PC-9 (cell line): ENCODE measurements at regions not wholly inside any gene's neighbourhood (a gene's known extent, or its start where the extent isn't known, plus 50 kb on each side); places are given as distances from the start of the nearest gene placed in this dataset.

ENCODE experiments used
- BruUV-seq: library from RNA; stranded (reverse); fragments of 400-500 nt; replicated peaks from 2 replicates; lab custom pipeline; 2021; lab: Mats Ljungman, UMichigan
- CTCF ChIA-PET: fragments of 300-600 bp; sonication (Branson Sonifier 250); formaldehyde crosslinking; loops from one replicate; lab custom pipeline; 2022; ENCODE audit warnings: antibody characterized with exemption; lab: Charles Lee
- POLR2A ChIA-PET: fragments of 300-600 bp; sonication (Branson Sonifier 250); formaldehyde crosslinking; loops from one replicate; lab custom pipeline; 2022; ENCODE audit warnings: antibody characterized with exemption; ENCODE audit not compliant: unreplicated experiment; lab: Charles Lee
- DNase-seq, 2 experiments: peaks; one replicate each; pipeline versions ENCODE4 v3.0.0 to v3.0.0-alpha.2; 2015 to 2022; ENCODE audit warnings: mixed read lengths in 1 of 2
- H2AFZ ChIP-seq: fragments of 200-600 bp; sonication (generic); 2 replicates; pipeline ENCODE4 v1.8.1; 2017; ENCODE audit warnings: antibody characterized with exemption
- H3F3A ChIP-seq: fragments of 200-600 bp; sonication (generic); 2 replicates; pipeline ENCODE4 v1.8.1; 2017; ENCODE audit warnings: antibody characterized with exemption, mild to moderate bottlenecking, low read depth; ENCODE audit not compliant: insufficient read depth
- H3K27ac ChIP-seq: fragments of 200-600 bp; sonication (generic); 2 replicates; pipeline ENCODE4 v1.6.1; 2016; ENCODE audit warnings: mixed run types
- H3K27me3 ChIP-seq: fragments of 200-600 bp; sonication (generic); 2 replicates; pipeline ENCODE4 v1.6.1; 2016; ENCODE audit warnings: low read depth, mixed run types; ENCODE audit not compliant: insufficient read depth
- H3K36me3 ChIP-seq: fragments of 200-600 bp; sonication (generic); 2 replicates; pipeline ENCODE4 v1.6.1; 2016; ENCODE audit warnings: low read depth, mixed run types
- H3K4me1 ChIP-seq: fragments of 200-600 bp; sonication (generic); replicated peaks from 2 replicates; pipeline ENCODE4 v1.6.1; 2016; ENCODE audit warnings: mixed run types; ENCODE audit not compliant: insufficient read depth
- H3K4me2 ChIP-seq: fragments of 200-600 bp; sonication (generic); 2 replicates; pipeline ENCODE4 v1.6.1; 2017; ENCODE audit warnings: mixed run types
- H3K4me3 ChIP-seq: fragments of 200-600 bp; sonication (generic); 2 replicates; pipeline ENCODE4 v1.6.1; 2016; ENCODE audit warnings: mixed run types
- H3K79me2 ChIP-seq: fragments of 200-600 bp; sonication (generic); 2 replicates; pipeline ENCODE4 v1.6.1; 2017; ENCODE audit warnings: low read depth, mixed run types
- H3K9me2 ChIP-seq: fragments of 200-600 bp; sonication (generic); 2 replicates; pipeline ENCODE4 v1.8.1; 2017; ENCODE audit warnings: mild to moderate bottlenecking; ENCODE audit not compliant: insufficient read depth
- H3K9me3 ChIP-seq: fragments of 200-600 bp; sonication (generic); 2 replicates; pipeline ENCODE4 v1.8.1; 2016; ENCODE audit warnings: low read depth; ENCODE audit not compliant: insufficient read depth
- H4K20me1 ChIP-seq: fragments of 200-600 bp; sonication (generic); 2 replicates; pipeline ENCODE4 v1.8.1; 2017; ENCODE audit not compliant: insufficient read depth
- EZH2 ChIP-seq: fragments of 200-600 bp; sonication (generic); IDR thresholded peaks from 2 replicates; pipeline ENCODE4 v1.8.0; 2017; ENCODE audit warnings: antibody characterized with exemption, low read depth
- intact Hi-C: fragments of 100-400 bp; cut with micrococcal nuclease; formaldehyde crosslinking; loops from one replicate; pipeline ENCODE4 v1.10.0; 2022; ENCODE audit not compliant: unreplicated experiment
- TF ChIP-seq, protein P1 (sequence below): fragments of 200-600 bp; sonication (generic); conservative IDR thresholded peaks from 2 replicates; pipeline ENCODE4 v1.6.1; 2017; ENCODE audit warnings: mixed run types, antibody characterized with exemption, mild to moderate bottlenecking, moderate library complexity

DNA sequence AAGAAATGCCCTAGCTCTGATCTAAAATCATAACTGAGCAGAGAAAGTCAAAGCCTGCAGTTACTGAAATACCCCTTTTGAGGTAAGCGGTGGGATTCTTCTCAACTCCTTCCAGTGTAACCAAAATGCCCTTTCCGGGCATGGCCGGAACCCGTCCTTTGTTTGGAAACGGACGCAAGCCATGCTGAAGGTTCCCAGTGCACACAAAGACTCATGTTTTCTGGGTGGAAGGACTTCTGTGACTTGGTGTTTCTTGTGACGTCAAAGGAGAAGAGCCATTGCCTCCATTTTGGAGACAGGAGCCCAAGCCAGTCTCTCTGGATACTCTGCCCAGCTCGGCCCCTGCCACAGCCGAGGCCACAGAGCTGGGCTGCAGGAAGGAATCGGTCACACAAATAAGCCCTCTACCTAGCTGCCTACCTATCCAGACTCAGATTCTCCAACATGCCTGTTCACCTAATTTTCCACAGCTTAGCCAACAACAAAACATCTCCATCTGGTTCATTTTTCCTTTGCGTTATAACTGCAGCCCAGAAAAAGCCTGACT, 182.8 kb downstream of the TBXT start:
- Histone ChIP-seq H3K4me2 (no peak overlapping the region), H3K9me3 (no peaks in the 10 kb centered on the region), H2AFZ (no peak overlapping the region), H3K9me2 (no peaks in the 10 kb centered on the region), H3K27me3 (peaks cover 60% of the 10 kb centered on the region), H3K79me2 (no peaks in the 10 kb centered on the region), H3K4me3 (no peak overlapping the region), H3K4me1 (no peaks in the 10 kb centered on the region), H3K27ac (no peak overlapping the region), H4K20me1 (no peaks in the 10 kb centered on the region), H3K36me3 (no peaks in the 10 kb centered on the region), H3F3A (no peaks in the 10 kb centered on the region)
- intact Hi-C loops = no loop called here
- TF ChIP-seq, protein P1, sequence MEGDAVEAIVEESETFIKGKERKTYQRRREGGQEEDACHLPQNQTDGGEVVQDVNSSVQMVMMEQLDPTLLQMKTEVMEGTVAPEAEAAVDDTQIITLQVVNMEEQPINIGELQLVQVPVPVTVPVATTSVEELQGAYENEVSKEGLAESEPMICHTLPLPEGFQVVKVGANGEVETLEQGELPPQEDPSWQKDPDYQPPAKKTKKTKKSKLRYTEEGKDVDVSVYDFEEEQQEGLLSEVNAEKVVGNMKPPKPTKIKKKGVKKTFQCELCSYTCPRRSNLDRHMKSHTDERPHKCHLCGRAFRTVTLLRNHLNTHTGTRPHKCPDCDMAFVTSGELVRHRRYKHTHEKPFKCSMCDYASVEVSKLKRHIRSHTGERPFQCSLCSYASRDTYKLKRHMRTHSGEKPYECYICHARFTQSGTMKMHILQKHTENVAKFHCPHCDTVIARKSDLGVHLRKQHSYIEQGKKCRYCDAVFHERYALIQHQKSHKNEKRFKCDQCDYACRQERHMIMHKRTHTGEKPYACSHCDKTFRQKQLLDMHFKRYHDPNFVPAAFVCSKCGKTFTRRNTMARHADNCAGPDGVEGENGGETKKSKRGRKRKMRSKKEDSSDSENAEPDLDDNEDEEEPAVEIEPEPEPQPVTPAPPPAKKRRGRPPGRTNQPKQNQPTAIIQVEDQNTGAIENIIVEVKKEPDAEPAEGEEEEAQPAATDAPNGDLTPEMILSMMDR = no peak
- TF ChIP-seq EZH2 = no peak
- BruUV-seq = no TSS peak
- DNase-seq = no peak
- ChIA-PET CTCF (no interaction called here), POLR2A (no interaction called here)

DNA sequence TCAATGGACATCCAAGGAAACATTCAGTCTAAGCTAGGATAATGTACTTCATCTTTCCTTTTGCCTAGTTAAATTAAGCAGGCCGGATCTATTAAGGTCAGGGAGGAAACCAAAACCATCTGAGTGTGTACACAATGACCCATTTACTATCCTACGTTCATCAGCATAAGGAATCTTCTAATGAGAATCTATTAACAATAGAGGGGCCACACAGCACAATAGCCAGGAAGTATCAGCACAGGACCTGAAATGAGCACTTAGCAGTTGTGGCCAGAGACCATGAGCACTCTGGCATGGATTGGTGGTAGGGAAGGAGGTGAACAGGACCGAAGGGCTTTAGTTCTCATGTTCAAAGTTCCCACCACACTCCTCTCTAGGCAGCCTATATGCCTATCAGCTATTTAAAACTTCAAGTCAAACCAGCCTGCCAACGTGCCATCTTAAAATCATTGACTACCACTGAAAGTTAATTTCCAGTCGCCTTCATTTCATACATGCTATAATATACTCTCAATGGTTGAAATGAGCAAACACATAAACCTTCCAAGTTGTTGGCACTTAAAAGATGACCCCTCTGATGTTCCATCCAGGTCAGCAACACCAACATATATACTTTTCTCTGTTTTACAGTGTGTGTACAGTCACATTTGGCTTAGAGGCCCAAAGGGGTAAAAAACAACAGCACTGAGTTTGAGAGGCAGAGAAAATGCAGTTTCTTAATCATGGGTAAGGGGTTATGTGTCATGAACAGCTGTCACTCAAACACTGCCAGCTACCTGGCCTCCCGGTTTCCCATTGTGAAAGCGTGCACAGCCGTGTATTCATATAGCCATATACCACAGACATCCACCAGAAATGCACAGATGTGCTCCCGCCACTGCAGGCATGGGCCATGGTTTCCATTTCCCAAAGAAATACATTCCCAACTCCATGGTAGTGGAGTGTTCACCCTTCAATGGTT, 184.3 kb downstream of the TBXT start:
- intact Hi-C loops = no loop called here
- Histone ChIP-seq H3K36me3 (no peaks in the 10 kb centered on the region), H3K9me3 (no peaks in the 10 kb centered on the region), H4K20me1 (no peaks in the 10 kb centered on the region), H3K27me3 (peaks cover 59% of the 10 kb centered on the region), H2AFZ (no peak overlapping the region), H3K4me2 (no peak overlapping the region), H3K27ac (no peak overlapping the region), H3F3A (no peaks in the 10 kb centered on the region), H3K4me3 (no peak overlapping the region), H3K79me2 (no peaks in the 10 kb centered on the region), H3K9me2 (no peaks in the 10 kb centered on the region), H3K4me1 (no peaks in the 10 kb centered on the region)
- CTCF ChIA-PET = no interaction called here
- no peak for DNase-seq
- no peak for TF ChIP-seq EZH2
- TF ChIP-seq, protein P1 = no peak
- POLR2A ChIA-PET = no interaction called here
- BruUV-seq = no TSS peak

DNA sequence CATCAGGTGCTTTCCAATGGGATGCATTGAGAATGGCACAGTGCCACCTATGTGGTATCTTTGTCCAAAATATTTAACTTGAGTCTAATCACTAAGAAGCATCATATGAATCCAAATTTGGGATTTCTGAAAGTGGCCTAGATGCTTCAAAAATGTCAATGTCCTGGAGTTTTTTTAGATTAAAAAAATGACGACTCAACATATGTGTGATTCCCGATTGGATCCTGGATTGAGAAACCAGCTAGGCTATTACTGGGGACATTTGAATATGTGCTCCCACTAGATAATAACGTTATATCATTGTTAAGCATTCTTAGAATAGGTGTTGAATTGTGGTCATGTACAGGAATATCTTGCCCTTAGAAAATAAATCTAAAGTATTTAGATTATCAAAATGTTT, 189.2 kb downstream of the TBXT start:
- Histone ChIP-seq H3K9me2 (no peaks in the 10 kb centered on the region), H4K20me1 (no peaks in the 10 kb centered on the region), H3K36me3 (no peaks in the 10 kb centered on the region), H3K27me3 (peaks cover 24% of the 10 kb centered on the region; the same call in 1 of the 2 replicates), H3K4me2 (no peak overlapping the region), H3K4me1 (no peaks in the 10 kb centered on the region), H3K79me2 (no peaks in the 10 kb centered on the region), H3K27ac (no peak overlapping the region), H3K9me3 (no peaks in the 10 kb centered on the region), H3F3A (no peaks in the 10 kb centered on the region), H2AFZ (no peak overlapping the region), H3K4me3 (no peak overlapping the region)
- CTCF ChIA-PET = no interaction called here
- POLR2A ChIA-PET = no interaction called here
- TF ChIP-seq, protein P1 = no peak
- no TSS peak for BruUV-seq
- no peak for DNase-seq
- intact Hi-C loops = no loop called here
